Activated naive CD8-positive, alpha-beta T cell treated with anti-CD3 and anti-CD28 coated beads, Interleukin-2, amount 50 U/mL, for 24 hours (primary cell): ENCODE measurements at regions not wholly inside any gene's neighbourhood (a gene's known extent, or its start where the extent isn't known, plus 50 kb on each side); places are given as distances from the start of the nearest gene placed in this dataset.

ENCODE experiments used
- ATAC-seq: fragments of 150-1000 bp; cut with Tn5 transposase; one replicate; pipeline ENCODE4 v1.10.0; 2021
- DNase-seq: peaks from one replicate; pipeline ENCODE4 v3.0.0; 2021
- H3K27ac Mint-ChIP-seq: one replicate; pipeline ENCODE4 v1.8.0; 2021; ENCODE audit warnings: mild to moderate bottlenecking, mixed read lengths
- H3K27me3 Mint-ChIP-seq: one replicate; pipeline ENCODE4 v1.8.0; 2021; ENCODE audit warnings: mixed read lengths
- H3K36me3 Mint-ChIP-seq: one replicate; pipeline ENCODE4 v1.8.0; 2021; ENCODE audit warnings: low read depth, mixed read lengths
- H3K4me1 Mint-ChIP-seq: one replicate; pipeline ENCODE4 v1.8.0; 2021; ENCODE audit warnings: mixed read lengths
- H3K4me3 Mint-ChIP-seq: one replicate; pipeline ENCODE4 v1.8.0; 2021; ENCODE audit warnings: mild to moderate bottlenecking, moderate library complexity, mixed read lengths
- H3K9me3 Mint-ChIP-seq: one replicate; pipeline ENCODE4 v1.8.0; 2021; ENCODE audit warnings: mixed read lengths

GRCh38 chr4:136740326-136740725 is 792.0 kb downstream of the PCDH18 start:
- Mint-ChIP-seq H3K9me3 (peaks cover 5% of the 10 kb centered on the region), H3K27me3 (no peaks in the 10 kb centered on the region), H3K4me1 (no peaks in the 10 kb centered on the region), H3K4me3 (no peak overlapping the region), H3K36me3 (no peaks in the 10 kb centered on the region), H3K27ac (no peak overlapping the region)
- ATAC-seq (no peak), DNase-seq (no peak)

- no peak overlapping the region for H3K4me3 Mint-ChIP-seq
- no peaks in the 10 kb centered on the region for H3K9me3 Mint-ChIP-seq
Observed at GRCh38 chr4:136737066-136737465, 795.2 kb downstream of the PCDH18 start.

GRCh38 chr4:136731025-136731424 is 801.3 kb downstream of the PCDH18 start:
- H3K9me3 Mint-ChIP-seq, result no peaks in the 10 kb centered on the region
- no peaks in the 10 kb centered on the region for H3K27me3 Mint-ChIP-seq
- H3K36me3 Mint-ChIP-seq, result no peaks in the 10 kb centered on the region
- ATAC-seq, result no peak
- no peak overlapping the region for H3K27ac Mint-ChIP-seq
- no peaks in the 10 kb centered on the region for H3K4me1 Mint-ChIP-seq
- DNase-seq, result no peak
- no peak overlapping the region for H3K4me3 Mint-ChIP-seq

More at GRCh38 chr4:136737066-136737465, 795.2 kb downstream of the PCDH18 start:
- ATAC-seq (no peak), DNase-seq (no peak)
- H3K27ac Mint-ChIP-seq, result no peak overlapping the region
- H3K27me3 Mint-ChIP-seq, result no peaks in the 10 kb centered on the region
- no peaks in the 10 kb centered on the region for H3K4me1 Mint-ChIP-seq
- no peaks in the 10 kb centered on the region for H3K36me3 Mint-ChIP-seq

- Mint-ChIP-seq H3K4me1 (no peaks in the 10 kb centered on the region), H3K9me3 (peaks cover 4% of the 10 kb centered on the region)
- DNase-seq, result no peak
Observed at GRCh38 chr4:136725286-136726081, 806.8 kb downstream of the PCDH18 start.

GRCh38 chr4:136713140-136713539 is 819.2 kb downstream of the PCDH18 start:
- H3K27me3 Mint-ChIP-seq, result no peaks in the 10 kb centered on the region
- no peaks in the 10 kb centered on the region for H3K36me3 Mint-ChIP-seq
- H3K4me1 Mint-ChIP-seq, result no peaks in the 10 kb centered on the region
- no peak for ATAC-seq
- H3K27ac Mint-ChIP-seq, result no peak overlapping the region
- no peak for DNase-seq
- H3K9me3 Mint-ChIP-seq, result peaks cover 5% of the 10 kb centered on the region
- H3K4me3 Mint-ChIP-seq, result no peak overlapping the region

More at GRCh38 chr4:136725286-136726081, 806.8 kb downstream of the PCDH18 start:
- Mint-ChIP-seq H3K27ac (no peak overlapping the region), H3K4me3 (no peak overlapping the region), H3K27me3 (no peaks in the 10 kb centered on the region), H3K36me3 (no peaks in the 10 kb centered on the region)
- ATAC-seq, result no peak

GRCh38 chr4:136709897-136710296 is 822.4 kb downstream of the PCDH18 start:
- no peak for DNase-seq
- no peak for ATAC-seq
- H3K36me3 Mint-ChIP-seq, result no peaks in the 10 kb centered on the region
- no peaks in the 10 kb centered on the region for H3K4me1 Mint-ChIP-seq
- no peak overlapping the region for H3K27ac Mint-ChIP-seq
- H3K27me3 Mint-ChIP-seq, result no peaks in the 10 kb centered on the region
- no peak overlapping the region for H3K4me3 Mint-ChIP-seq
- H3K9me3 Mint-ChIP-seq, result peaks cover 8% of the 10 kb centered on the region

- H3K4me3 Mint-ChIP-seq, result no peak overlapping the region
- ATAC-seq, result no peak
- H3K27me3 Mint-ChIP-seq, result no peaks in the 10 kb centered on the region
- H3K9me3 Mint-ChIP-seq, result peaks cover 5% of the 10 kb centered on the region
- H3K36me3 Mint-ChIP-seq, result no peaks in the 10 kb centered on the region
- no peak overlapping the region for H3K27ac Mint-ChIP-seq
- H3K4me1 Mint-ChIP-seq, result no peaks in the 10 kb centered on the region
- no peak for DNase-seq
Observed at GRCh38 chr4:136706942-136707341, 825.4 kb downstream of the PCDH18 start.

- no peak for ATAC-seq
- no peak overlapping the region for H3K4me3 Mint-ChIP-seq
Observed at GRCh38 chr4:136699905-136700304, 832.4 kb downstream of the PCDH18 start.

GRCh38 chr4:136691607-136692006 is 840.7 kb downstream of the PCDH18 start:
- H3K27me3 Mint-ChIP-seq, result no peaks in the 10 kb centered on the region
- H3K36me3 Mint-ChIP-seq, result no peaks in the 10 kb centered on the region
- peaks cover 7% of the 10 kb centered on the region for H3K9me3 Mint-ChIP-seq
- DNase-seq (no peak), ATAC-seq (no peak)
- no peak overlapping the region for H3K27ac Mint-ChIP-seq
- H3K4me3 Mint-ChIP-seq, result no peak overlapping the region
- H3K4me1 Mint-ChIP-seq, result no peaks in the 10 kb centered on the region

More at GRCh38 chr4:136699905-136700304, 832.4 kb downstream of the PCDH18 start:
- DNase-seq, result no peak
- no peaks in the 10 kb centered on the region for H3K4me1 Mint-ChIP-seq
- no peak overlapping the region for H3K27ac Mint-ChIP-seq
- no peaks in the 10 kb centered on the region for H3K36me3 Mint-ChIP-seq
- H3K27me3 Mint-ChIP-seq, result no peaks in the 10 kb centered on the region
- H3K9me3 Mint-ChIP-seq, result peaks cover 7% of the 10 kb centered on the region

GRCh38 chr4:136690360-136690759 is 841.9 kb downstream of the PCDH18 start:
- DNase-seq, result no peak
- H3K4me1 Mint-ChIP-seq, result no peaks in the 10 kb centered on the region

GRCh38 chr4:136687596-136687995 is 844.7 kb downstream of the PCDH18 start:
- no peak for ATAC-seq
- peaks cover 3% of the 10 kb centered on the region for H3K9me3 Mint-ChIP-seq
- H3K27me3 Mint-ChIP-seq, result no peaks in the 10 kb centered on the region
- no peak overlapping the region for H3K27ac Mint-ChIP-seq
- no peak for DNase-seq
- no peak overlapping the region for H3K4me3 Mint-ChIP-seq
- no peaks in the 10 kb centered on the region for H3K4me1 Mint-ChIP-seq
- no peaks in the 10 kb centered on the region for H3K36me3 Mint-ChIP-seq

More at GRCh38 chr4:136690360-136690759, 841.9 kb downstream of the PCDH18 start:
- Mint-ChIP-seq H3K27me3 (no peaks in the 10 kb centered on the region), H3K9me3 (peaks cover 3% of the 10 kb centered on the region), H3K4me3 (no peak overlapping the region), H3K27ac (no peak overlapping the region), H3K36me3 (no peaks in the 10 kb centered on the region)
- ATAC-seq, result no peak

GRCh38 chr4:136687118-136687517 is 845.2 kb downstream of the PCDH18 start:
- no peak for DNase-seq
- H3K4me3 Mint-ChIP-seq, result no peak overlapping the region
- peaks cover 3% of the 10 kb centered on the region for H3K9me3 Mint-ChIP-seq

GRCh38 chr4:136680761-136681160 is 851.5 kb downstream of the PCDH18 start:
- Mint-ChIP-seq H3K27me3 (no peaks in the 10 kb centered on the region), H3K36me3 (no peaks in the 10 kb centered on the region), H3K4me3 (no peak overlapping the region), H3K4me1 (no peaks in the 10 kb centered on the region), H3K9me3 (no peaks in the 10 kb centered on the region), H3K27ac (no peak overlapping the region)
- DNase-seq (no peak), ATAC-seq (no peak)

More at GRCh38 chr4:136687118-136687517, 845.2 kb downstream of the PCDH18 start:
- Mint-ChIP-seq H3K36me3 (no peaks in the 10 kb centered on the region), H3K27me3 (no peaks in the 10 kb centered on the region), H3K27ac (no peak overlapping the region), H3K4me1 (no peaks in the 10 kb centered on the region)
- no peak for ATAC-seq

- H3K36me3 Mint-ChIP-seq, result no peaks in the 10 kb centered on the region
- no peak overlapping the region for H3K4me3 Mint-ChIP-seq
- DNase-seq, result no peak
- no peaks in the 10 kb centered on the region for H3K27me3 Mint-ChIP-seq
- no peaks in the 10 kb centered on the region for H3K9me3 Mint-ChIP-seq
- ATAC-seq, result no peak
- H3K4me1 Mint-ChIP-seq, result no peaks in the 10 kb centered on the region
- H3K27ac Mint-ChIP-seq, result no peak overlapping the region
Observed at GRCh38 chr4:136680271-136680670, 852.0 kb downstream of the PCDH18 start.

- no peaks in the 10 kb centered on the region for H3K4me1 Mint-ChIP-seq
- H3K9me3 Mint-ChIP-seq, result no peaks in the 10 kb centered on the region
- H3K36me3 Mint-ChIP-seq, result no peaks in the 10 kb centered on the region
- DNase-seq (no peak), ATAC-seq (no peak)
- H3K27ac Mint-ChIP-seq, result no peak overlapping the region
- H3K27me3 Mint-ChIP-seq, result no peaks in the 10 kb centered on the region
- no peak overlapping the region for H3K4me3 Mint-ChIP-seq
Observed at GRCh38 chr4:136670265-136670664, 862.0 kb downstream of the PCDH18 start.
